ENCODE measurements at regions not wholly inside any gene's neighbourhood (a gene's known extent, or its start where the extent isn't known, plus 50 kb on each side); places are given as distances from the start of the nearest gene placed in this dataset.

- TF ChIP-seq CTCF (IDR thresholded peaks at IDR 0.05; ENCODE audit: low read depth, low read length, missing control alignments): no peak
- no peak overlapping the region for H3K4me3 ChIP-seq (replicated peaks; ENCODE audit: low read depth, low read length)
- DNase-seq (ENCODE audit: extremely low read depth, low read depth): no peak
Observed at GRCh38 chr2:157082950-157083349, 174.6 kb upstream of the GALNT5 start.

DNA sequence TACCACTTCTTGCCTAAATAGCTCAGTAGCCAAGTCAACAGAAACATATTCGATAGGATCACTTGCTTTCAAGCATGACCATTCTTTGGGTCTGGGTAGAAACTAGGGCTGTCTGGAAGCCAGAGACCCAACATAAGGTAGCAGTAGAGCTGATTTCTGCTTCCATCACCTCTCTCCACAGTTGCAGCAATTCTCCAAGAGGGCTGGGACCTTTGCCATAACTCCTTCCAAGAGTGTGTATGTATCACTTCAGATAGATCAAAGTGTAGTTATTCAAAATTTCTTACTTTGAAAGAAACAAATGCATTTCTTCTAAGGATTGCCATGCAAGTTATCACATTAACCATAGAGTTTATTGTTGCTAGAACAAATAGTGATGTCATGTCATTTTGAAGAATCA lies 172.0 kb upstream of the GALNT5 start:
- TF ChIP-seq CTCF (IDR thresholded peaks at IDR 0.05; ENCODE audit: low read depth, low read length, missing control alignments): no peak
- no peak for DNase-seq (ENCODE audit: extremely low read depth, low read depth)
- H3K4me3 ChIP-seq (replicated peaks; ENCODE audit: low read depth, low read length): no peak overlapping the region

- H3K4me3 ChIP-seq (replicated peaks; ENCODE audit: low read depth, low read length): no peak overlapping the region
- no peak for DNase-seq (ENCODE audit: extremely low read depth, low read depth)
- TF ChIP-seq CTCF (IDR thresholded peaks at IDR 0.05; ENCODE audit: low read depth, low read length, missing control alignments): no peak
Observed at GRCh38 chr2:157087373-157088002, 170.0 kb upstream of the GALNT5 start.

DNA sequence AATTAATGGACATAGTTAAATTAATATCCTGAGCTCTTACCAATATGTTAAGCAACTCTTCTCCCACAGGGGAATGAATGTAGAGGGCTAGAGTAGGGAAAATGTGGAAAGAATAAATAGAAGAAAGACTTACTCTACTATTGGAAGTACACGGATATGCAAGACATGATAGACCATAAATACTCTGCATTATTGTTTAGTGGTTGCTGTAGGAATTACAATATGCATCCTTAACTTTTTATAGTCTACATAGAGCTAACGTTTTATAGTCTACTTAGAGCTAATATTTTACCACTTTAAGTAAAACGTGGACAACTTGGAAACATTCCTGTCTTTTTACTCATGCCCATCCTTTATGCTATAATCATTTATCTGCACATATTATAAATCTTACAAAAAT lies 163.8 kb upstream of the GALNT5 start:
- DNase-seq (ENCODE audit: extremely low read depth, low read depth): no peak
- H3K4me3 ChIP-seq (replicated peaks; ENCODE audit: low read depth, low read length): no peak overlapping the region
- no peak for TF ChIP-seq CTCF (IDR thresholded peaks at IDR 0.05; ENCODE audit: low read depth, low read length, missing control alignments)

DNA sequence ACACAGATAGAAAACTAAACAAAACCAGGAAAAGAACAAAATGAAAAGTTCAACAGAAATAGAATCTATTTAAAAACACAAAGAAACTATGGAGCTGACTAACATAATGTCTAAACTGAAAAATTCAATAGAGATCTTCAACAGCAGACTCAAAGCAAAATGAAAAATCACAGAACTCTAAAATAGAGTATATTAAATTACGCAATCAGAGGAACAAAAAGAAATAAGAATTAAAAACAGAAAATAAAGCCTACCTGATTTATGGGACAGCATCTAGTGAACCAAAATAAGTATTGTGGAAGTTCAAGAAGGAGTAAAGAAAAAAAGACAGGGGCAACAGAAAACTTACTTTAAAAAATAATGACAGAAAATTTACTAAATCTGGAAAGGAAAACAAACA lies 152.1 kb upstream of the GALNT5 start:
- no peak for DNase-seq (ENCODE audit: extremely low read depth, low read depth)
- H3K4me3 ChIP-seq (replicated peaks; ENCODE audit: low read depth, low read length): no peak overlapping the region
- TF ChIP-seq CTCF (IDR thresholded peaks at IDR 0.05; ENCODE audit: low read depth, low read length, missing control alignments): no peak

GRCh38 chr2:157106950-157107349 lies 150.6 kb upstream of the GALNT5 start:
- no peak for TF ChIP-seq CTCF (IDR thresholded peaks at IDR 0.05; ENCODE audit: low read depth, low read length, missing control alignments)
- no peak for DNase-seq (ENCODE audit: extremely low read depth, low read depth)
- no peak overlapping the region for H3K4me3 ChIP-seq (replicated peaks; ENCODE audit: low read depth, low read length)

GRCh38 chr2:157107460-157107859 lies 150.0 kb upstream of the GALNT5 start:
- no peak for TF ChIP-seq CTCF (IDR thresholded peaks at IDR 0.05; ENCODE audit: low read depth, low read length, missing control alignments)
- no peak overlapping the region for H3K4me3 ChIP-seq (replicated peaks; ENCODE audit: low read depth, low read length)
- no peak for DNase-seq (ENCODE audit: extremely low read depth, low read depth)

Measured in HFF-Myc (cell line).